Stimulated activated CD4-positive, alpha-beta T cell treated with anti-CD3 and anti-CD28 coated beads, TNF-alpha, amount 100 ng/mL, for 48 hours (primary cell): ENCODE measurements at regions not wholly inside any gene's neighbourhood (a gene's known extent, or its start where the extent isn't known, plus 50 kb on each side); places are given as distances from the start of the nearest gene placed in this dataset.

Experiments
- DNase-seq, 3 donors: peaks; one replicate each; pipeline ENCODE4 v3.0.0-alpha.2; 2020; ENCODE audit warnings: low read depth in 3 of 3

DNA sequence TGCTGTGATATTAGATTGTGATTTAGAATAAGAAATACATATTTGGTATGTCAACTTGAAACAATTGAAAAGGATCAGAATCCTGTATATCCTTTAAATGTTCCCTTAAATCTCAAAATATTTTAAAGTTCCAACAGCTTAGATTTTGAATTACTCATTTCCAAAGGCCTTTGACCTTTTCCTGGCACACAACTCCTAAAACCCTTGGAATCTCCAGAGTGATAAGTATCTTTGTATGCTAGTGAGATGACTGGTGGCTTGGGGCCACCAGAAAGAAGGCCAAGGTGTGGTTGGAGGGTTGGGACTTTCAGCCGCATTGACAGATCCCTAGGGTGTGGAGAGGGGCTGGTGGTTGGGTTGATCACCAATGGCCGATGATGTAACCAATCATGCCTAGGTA lies 104.7 kb downstream of the YIPF5 start:
- no peak for DNase-seq

GRCh38 chr5:144072518-144072927 lies 97.9 kb downstream of the YIPF5 start:
- no peak for DNase-seq

GRCh38 chr5:144076521-144077083 lies 93.9 kb downstream of the YIPF5 start:
- no peak for DNase-seq

- DNase-seq = no peak
Measured at GRCh38 chr5:144083185-144083584, 87.3 kb downstream of the YIPF5 start.

DNA sequence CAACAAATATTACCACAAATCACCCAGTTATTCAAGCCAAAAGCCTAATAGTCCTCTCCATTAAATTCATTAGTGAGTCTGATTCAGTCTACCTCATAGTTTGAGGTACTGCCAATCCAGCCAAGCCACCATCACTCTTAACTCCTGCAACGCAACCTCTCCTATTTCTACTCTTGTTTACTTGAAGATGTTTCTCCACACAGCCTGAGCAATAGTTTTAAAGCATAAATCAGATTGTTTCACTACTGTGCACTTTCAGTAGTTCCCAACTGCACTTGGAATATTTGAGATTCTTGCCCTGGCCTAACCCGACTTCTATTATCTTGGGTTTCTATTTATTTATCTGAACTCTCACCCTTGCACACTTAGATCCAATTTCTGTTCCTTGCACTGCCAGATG lies 85.5 kb downstream of the YIPF5 start:
- DNase-seq = no peak

GRCh38 chr5:144085381-144085780 lies 85.1 kb downstream of the YIPF5 start:
- no peak for DNase-seq

DNA sequence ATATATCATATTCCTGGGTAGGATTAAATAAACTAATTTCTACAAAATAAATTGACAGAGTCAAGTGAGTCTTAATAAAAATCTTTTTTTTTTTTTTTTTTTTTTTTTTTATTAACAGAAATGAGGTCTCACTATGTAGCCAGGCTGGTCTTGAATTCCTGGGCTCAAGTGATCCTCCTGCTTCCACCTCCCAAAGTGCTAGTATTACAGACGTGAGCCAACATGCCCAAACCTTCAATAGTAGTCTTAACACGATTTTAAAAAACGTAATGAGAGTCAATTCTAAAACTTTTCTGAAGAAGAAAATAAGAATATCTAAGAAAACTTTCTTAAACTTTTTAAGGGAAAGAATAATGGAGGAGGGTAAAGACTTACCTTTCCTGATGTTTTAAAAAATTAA lies 84.2 kb downstream of the YIPF5 start:
- no peak for DNase-seq

- no peak for DNase-seq
Measured at GRCh38 chr5:144087576-144087975, 82.9 kb downstream of the YIPF5 start.

DNA sequence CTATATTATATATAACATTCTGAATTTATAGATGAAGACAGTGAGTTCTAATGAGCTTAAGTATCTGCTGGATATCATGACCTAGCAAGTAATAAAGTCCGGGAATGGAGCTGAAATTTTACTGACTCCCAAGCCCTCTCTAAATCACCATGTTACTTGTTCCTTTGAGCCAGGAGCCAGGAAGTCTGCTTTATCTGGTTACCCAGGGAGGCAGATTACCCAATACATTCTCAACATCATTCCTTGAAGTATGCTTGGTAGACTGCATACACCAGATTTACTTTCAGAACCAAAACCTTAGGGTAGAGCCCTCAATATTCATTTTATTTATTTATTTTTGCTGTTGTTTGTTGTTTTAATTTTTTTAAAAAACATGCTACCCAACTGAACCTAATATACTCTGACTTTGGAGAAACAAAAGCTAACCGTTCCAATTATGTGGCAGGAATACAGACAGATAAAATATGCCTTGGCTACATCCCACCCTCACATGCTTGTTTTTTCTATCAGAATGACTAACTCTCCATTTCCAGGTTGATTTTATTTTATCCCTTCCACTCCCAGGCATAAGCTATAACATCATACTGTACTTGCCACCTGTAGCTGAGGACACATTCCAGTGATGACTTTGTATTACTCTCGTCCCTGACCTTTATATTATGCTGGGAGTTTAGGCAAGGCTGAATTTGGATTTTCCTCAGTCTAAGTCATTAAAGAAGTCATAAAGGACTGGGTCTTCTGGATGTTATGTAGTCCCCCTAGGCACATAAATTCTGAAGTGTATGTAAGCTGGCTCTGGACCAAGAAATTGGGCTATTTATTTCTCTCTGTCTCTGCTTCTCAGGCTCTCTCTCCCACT lies 82.0 kb downstream of the YIPF5 start:
- no peak for DNase-seq

DNA sequence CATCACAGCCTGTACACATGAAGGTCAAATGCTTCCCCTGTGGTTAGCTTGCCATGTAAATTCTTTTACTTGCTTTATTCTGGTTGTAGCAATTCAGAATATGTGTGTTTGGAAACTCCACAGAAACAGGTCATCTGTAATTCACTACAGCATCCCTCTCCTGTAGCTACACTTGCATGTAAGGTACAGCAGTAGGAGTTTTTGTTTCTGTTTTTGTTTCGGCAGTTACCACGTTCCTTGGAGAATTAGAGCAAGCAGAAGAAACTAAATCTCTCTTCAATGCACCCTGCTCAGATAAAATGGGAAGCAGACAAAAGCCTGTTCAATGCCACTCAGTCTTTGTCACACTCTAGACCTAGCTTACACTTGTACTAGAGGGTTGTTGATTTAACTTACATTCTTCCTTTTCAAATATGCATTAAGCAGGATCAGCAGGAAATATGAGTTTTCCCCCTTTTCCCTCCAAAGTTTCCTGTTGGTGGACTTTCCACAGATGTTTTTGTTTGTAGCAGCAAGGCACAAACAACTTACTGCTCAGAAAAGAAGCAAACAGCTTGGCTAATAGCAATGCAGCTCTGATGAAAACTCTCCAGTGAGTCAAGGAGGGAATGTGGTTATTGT lies 80.9 kb downstream of the YIPF5 start:
- no peak for DNase-seq

DNA sequence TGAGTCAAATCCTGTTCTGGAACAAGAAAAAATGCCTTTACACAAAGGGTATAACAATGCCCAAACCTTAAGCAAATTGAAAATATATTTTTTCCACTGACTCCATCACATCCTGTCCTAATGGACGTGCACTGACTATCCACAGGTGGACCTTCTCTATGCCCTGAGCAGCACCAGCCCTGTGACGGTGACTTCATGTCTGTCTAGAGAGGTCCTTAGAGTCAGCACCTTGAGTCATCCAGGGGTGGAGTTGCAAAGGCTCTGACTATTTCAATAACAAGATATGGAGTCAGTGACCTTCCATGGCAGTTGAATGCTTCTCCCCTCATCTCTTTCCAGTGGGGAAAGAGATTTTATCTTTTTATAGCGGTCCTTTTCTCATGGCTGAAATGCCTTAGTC lies 78.0 kb downstream of the YIPF5 start:
- DNase-seq = no peak

DNA sequence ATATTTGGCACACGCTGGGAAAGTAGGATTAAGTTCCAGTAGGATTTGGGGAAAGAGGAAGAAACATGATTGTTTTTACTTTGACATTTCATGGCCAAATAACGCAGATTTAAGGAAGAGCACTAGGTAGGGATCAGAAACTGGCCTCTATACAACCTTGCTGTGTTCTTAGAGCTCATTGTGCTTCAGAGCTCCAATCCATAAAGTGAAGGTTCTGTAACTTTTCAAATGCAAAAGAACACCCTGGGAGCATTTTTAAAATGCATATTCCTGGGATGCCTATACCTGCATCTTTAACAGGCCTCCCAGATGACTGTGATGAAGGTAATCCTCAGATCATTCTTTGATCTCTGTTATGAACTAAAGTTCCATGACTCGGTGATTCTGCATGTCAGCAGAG lies 77.1 kb downstream of the YIPF5 start:
- no peak for DNase-seq

DNA sequence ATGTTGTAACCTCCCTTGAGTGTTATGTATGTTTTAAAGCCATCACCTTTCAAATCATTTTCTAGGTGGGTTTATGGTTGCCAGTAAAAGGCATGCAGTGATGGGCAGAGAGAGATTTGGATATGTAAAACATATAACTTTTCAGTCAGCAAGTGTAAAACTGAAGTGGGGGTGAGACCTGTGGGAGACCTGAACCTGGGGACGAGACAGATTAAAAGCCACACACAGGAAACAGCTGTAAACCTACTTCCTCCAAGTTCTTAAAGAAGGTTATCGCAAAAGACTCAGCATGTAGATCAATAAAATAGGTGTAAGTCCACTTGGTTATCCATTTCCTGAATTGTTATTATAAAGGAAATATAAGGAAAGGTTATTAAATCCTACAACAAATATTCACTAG lies 76.6 kb downstream of the YIPF5 start:
- no peak for DNase-seq

DNA sequence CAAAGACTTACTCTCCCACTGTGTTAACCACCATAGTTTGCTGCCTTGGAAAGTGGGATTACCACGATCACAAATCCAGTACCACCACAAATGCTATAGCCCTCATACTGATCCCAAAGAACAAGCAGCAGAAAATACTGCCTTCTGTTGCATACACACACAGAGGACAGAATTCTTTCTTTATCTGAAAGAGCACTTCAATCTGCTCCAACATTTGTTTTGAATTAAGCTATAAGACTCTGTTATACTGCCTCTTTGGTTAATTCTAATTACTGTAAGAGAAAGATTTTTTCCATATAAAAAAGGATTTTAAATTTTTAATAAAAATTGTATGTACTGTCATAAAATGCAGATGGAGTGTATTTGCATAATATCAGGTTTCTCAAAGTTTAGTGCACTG lies 69.8 kb downstream of the YIPF5 start:
- no peak for DNase-seq

GRCh38 chr5:144101616-144102015 lies 68.8 kb downstream of the YIPF5 start:
- DNase-seq = no peak

DNA sequence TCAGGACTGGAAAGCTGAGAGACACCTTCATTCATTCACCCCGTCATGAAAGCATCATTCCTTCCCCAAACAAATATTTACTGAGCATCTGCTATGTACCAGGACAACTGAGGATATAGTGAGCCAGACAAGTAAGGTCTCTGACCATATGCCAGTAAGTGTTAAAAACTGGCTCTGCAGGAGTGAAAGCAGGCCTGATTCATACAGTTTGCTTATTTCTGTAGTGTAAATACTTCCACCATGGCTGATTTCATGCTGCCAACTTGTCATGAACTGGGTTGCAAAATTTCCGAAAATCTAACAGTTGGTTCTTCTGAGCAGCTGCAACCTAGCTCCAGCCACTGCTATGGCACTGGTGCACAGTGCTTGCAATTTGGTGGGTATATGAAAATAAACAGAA lies 68.1 kb downstream of the YIPF5 start:
- DNase-seq = no peak

- no peak for DNase-seq
Measured at GRCh38 chr5:144102979-144103378, 67.5 kb downstream of the YIPF5 start.

DNA sequence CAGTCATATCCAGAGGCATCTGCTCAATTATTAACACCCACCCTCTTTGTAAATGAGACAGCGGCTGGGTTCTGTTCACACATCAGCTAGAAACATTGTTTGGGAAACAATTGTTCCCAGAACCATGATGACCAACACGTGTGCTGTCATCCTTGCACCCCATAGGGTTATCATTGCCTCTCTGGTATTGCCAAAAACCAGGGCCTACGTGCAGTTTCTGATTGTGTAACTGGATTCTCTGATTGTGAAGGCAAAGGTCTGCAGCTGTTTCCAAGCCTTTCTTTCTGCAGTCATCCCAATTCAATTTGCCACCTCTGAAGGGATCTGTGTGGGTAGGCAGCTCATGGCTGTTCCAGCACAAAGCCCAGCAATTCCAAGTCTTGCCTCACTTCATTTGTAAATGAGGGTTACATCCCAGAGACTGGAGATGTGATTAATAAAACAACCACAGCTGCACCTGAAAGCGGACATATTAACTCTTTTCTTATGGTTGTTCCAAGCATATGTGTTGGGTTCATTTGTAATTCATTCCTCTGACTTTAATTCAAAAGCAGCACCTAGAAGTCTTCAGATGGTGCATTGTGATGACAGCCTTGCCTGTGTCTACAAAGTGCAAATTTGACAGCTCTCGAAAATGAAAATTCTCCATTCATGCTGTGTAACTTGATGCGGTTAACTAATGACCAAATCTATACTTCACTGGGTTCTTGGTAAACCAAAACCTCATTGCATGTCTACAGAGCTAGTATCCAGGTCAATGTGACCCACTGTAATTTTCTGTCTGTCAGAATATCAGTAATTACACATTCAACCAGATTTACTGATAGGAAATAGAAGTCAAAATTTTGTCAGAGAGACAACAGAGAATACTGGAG lies 66.6 kb downstream of the YIPF5 start:
- DNase-seq = no peak

GRCh38 chr5:144105371-144105770 lies 65.1 kb downstream of the YIPF5 start:
- no peak for DNase-seq

GRCh38 chr5:144108131-144108530 lies 62.3 kb downstream of the YIPF5 start:
- DNase-seq = no peak
